Liver (tissue), 8 donors: ENCODE measurements at regions not wholly inside any gene's neighbourhood (a gene's known extent, or its start where the extent isn't known, plus 50 kb on each side); places are given as distances from the start of the nearest gene placed in this dataset.

ENCODE experiments used
- DNase-seq: peaks from one replicate; pipeline ENCODE4 v3.0.0-alpha.2; 2017; ENCODE audit warnings: low spot score
- H3K27ac ChIP-seq, 2 donors: one replicate each; pipeline ENCODE4 v1.7.0; 2013; ENCODE audit warnings: inconsistent platforms in 2 of 2, low read length in 2 of 2, control low read depth in 1 of 2, low read depth in 1 of 2, mild to moderate bottlenecking in 1 of 2
- H3K27me3 ChIP-seq, 4 donors: one replicate each; pipeline versions ENCODE4 v1.6.1 to v1.7.0; 2013; ENCODE audit warnings: low read length in 3 of 4, inconsistent platforms in 1 of 4, mild to moderate bottlenecking in 1 of 4, moderate library complexity in 1 of 4; ENCODE audit not compliant: control insufficient read depth in 4 of 4, insufficient read depth in 4 of 4
- H3K36me3 ChIP-seq, 4 donors: one replicate each; pipeline versions ENCODE4 v1.6.1 to v1.7.0; 2013; ENCODE audit warnings: low read length in 3 of 4, mild to moderate bottlenecking in 3 of 4, low read depth in 1 of 4, moderate library complexity in 1 of 4; ENCODE audit not compliant: control insufficient read depth in 4 of 4, insufficient read depth in 3 of 4
- H3K4me1 ChIP-seq, 4 donors: one replicate each; pipeline versions ENCODE4 v1.6.1 to v1.7.0; 2013; ENCODE audit warnings: low read length in 3 of 4, mild to moderate bottlenecking in 3 of 4, moderate library complexity in 1 of 4; ENCODE audit not compliant: control insufficient read depth in 4 of 4, insufficient read depth in 4 of 4
- H3K4me3 ChIP-seq, 3 donors: one replicate each; pipeline versions ENCODE4 v1.6.1 to v1.7.0; 2013; ENCODE audit warnings: low read length in 3 of 3, control low read depth in 1 of 3, low read depth in 1 of 3, mild to moderate bottlenecking in 1 of 3
- H3K9ac ChIP-seq, 2 donors: one replicate each; pipeline ENCODE4 v1.7.0; 2013; ENCODE audit warnings: low read length in 2 of 2, mild to moderate bottlenecking in 2 of 2, moderate library complexity in 2 of 2, control low read depth in 1 of 2, low read depth in 1 of 2
- H3K9me3 ChIP-seq, 4 donors: one replicate each; pipeline versions ENCODE4 v1.6.1 to v1.7.0; 2013; ENCODE audit warnings: low read length in 3 of 4; ENCODE audit not compliant: control insufficient read depth in 4 of 4
- ATF3 ChIP-seq: IDR thresholded peaks from 2 replicates; pipeline ENCODE4 v1.6.1; 2016; ENCODE audit warnings: antibody characterized with exemption
- CTCF ChIP-seq: fragments of 150-350 bp; IDR thresholded peaks from 2 replicates; pipeline ENCODE4 v1.5.1; 2017; ENCODE audit warnings: improper control_type of control experiment, low read depth, low read length; ENCODE audit not compliant: missing input control
- EGR1 ChIP-seq, 2 donors: IDR thresholded peaks; 2 replicates each; pipeline ENCODE4 v1.6.1; 2016 to 2018; ENCODE audit warnings: antibody characterized with exemption in 2 of 2, low read depth in 2 of 2
- FOXA1 ChIP-seq: IDR thresholded peaks from 2 replicates; pipeline ENCODE4 v1.6.1; 2016; ENCODE audit warnings: antibody characterized with exemption
- GABPA ChIP-seq, 2 donors: IDR thresholded peaks in 1 of 2; conservative IDR thresholded peaks in 1 of 2; 2 replicates each; pipeline ENCODE4 v1.6.1; 2016; ENCODE audit warnings: antibody characterized with exemption in 2 of 2, mild to moderate bottlenecking in 1 of 2, moderate library complexity in 1 of 2
- HNF4A ChIP-seq, 2 donors: conservative IDR thresholded peaks; 2 replicates each; pipeline ENCODE4 v1.6.1; 2016; ENCODE audit warnings: antibody characterized with exemption in 2 of 2, mild to moderate bottlenecking in 2 of 2
- HNF4G ChIP-seq: IDR thresholded peaks from 2 replicates; pipeline ENCODE4 v1.6.1; 2016; ENCODE audit warnings: antibody characterized with exemption
- JUND ChIP-seq, 2 donors: IDR thresholded peaks; 2 replicates each; pipeline ENCODE4 v1.6.1; 2016; ENCODE audit warnings: antibody characterized with exemption in 2 of 2
- NR2F2 ChIP-seq: IDR thresholded peaks from 2 replicates; pipeline ENCODE4 v1.6.1; 2016; ENCODE audit warnings: antibody characterized with exemption
- RAD21 ChIP-seq, 2 donors: IDR thresholded peaks; 2 replicates each; pipeline ENCODE4 v1.6.1; 2016; ENCODE audit warnings: antibody characterized with exemption in 2 of 2, mild to moderate bottlenecking in 2 of 2
- RXRA ChIP-seq, 2 donors: IDR thresholded peaks; 2 replicates each; pipeline ENCODE4 v1.6.1; 2017 to 2018; ENCODE audit warnings: antibody characterized with exemption in 2 of 2, mild to moderate bottlenecking in 1 of 2
- SP1 ChIP-seq: IDR thresholded peaks from 2 replicates; pipeline ENCODE4 v1.6.1; 2018; ENCODE audit warnings: antibody characterized with exemption, mild to moderate bottlenecking
- TAF1 ChIP-seq: conservative IDR thresholded peaks from 2 replicates; pipeline ENCODE4 v1.6.1; 2016; ENCODE audit warnings: antibody characterized with exemption, mild to moderate bottlenecking
- YY1 ChIP-seq: IDR thresholded peaks from 2 replicates; pipeline ENCODE4 v1.6.1; 2016; ENCODE audit warnings: antibody characterized with exemption, mild to moderate bottlenecking
- ZBTB33 ChIP-seq: IDR thresholded peaks from 2 replicates; pipeline ENCODE4 v1.6.1; 2016; ENCODE audit warnings: antibody characterized with exemption
- WGBS: extraction: QIAGEN DNeasy Blood & Tissue Kit; methylation state at CpG from one replicate; pipeline ENCODE4 v1.1.7; 2013; 5-methylcytosine and 5-hydroxymethylcytosine counted together
- TF ChIP-seq, protein P1 (sequence below): IDR thresholded peaks from 2 replicates; pipeline ENCODE4 v1.6.1; 2016; ENCODE audit warnings: antibody characterized with exemption, mild to moderate bottlenecking
- TF ChIP-seq, protein P2 (sequence below): IDR thresholded peaks from 2 replicates; pipeline ENCODE4 v1.6.1; 2016; ENCODE audit warnings: antibody characterized with exemption
- donor health status: healthy.
- donor health status: healthy.
- donor health status: healthy.
- donor health status: healthy.
- donor health status: healthy.

- TF ChIP-seq NR2F2 (no peak), SP1 (no peak), RXRA (IDR thresholded peaks at IDR 0.05) (no peak), FOXA1 (no peak), HNF4A (conservative IDR thresholded peaks at IDR 0.05) (no peak), TAF1 (no peak), EGR1 (IDR thresholded peaks at IDR 0.05; ENCODE audit: low read depth in 2 of 2) (no peak), YY1 (no peak), JUND (IDR thresholded peaks at IDR 0.05) (no peak), CTCF (no peak), RAD21 (IDR thresholded peaks at IDR 0.05) (no peak), ZBTB33 (no peak), HNF4G (no peak), GABPA (IDR thresholded peaks at IDR 0.05 in 1 of 2, conservative IDR thresholded peaks at IDR 0.05 in 1 of 2) (no peak), ATF3 (no peak)
- TF ChIP-seq, protein P1, sequence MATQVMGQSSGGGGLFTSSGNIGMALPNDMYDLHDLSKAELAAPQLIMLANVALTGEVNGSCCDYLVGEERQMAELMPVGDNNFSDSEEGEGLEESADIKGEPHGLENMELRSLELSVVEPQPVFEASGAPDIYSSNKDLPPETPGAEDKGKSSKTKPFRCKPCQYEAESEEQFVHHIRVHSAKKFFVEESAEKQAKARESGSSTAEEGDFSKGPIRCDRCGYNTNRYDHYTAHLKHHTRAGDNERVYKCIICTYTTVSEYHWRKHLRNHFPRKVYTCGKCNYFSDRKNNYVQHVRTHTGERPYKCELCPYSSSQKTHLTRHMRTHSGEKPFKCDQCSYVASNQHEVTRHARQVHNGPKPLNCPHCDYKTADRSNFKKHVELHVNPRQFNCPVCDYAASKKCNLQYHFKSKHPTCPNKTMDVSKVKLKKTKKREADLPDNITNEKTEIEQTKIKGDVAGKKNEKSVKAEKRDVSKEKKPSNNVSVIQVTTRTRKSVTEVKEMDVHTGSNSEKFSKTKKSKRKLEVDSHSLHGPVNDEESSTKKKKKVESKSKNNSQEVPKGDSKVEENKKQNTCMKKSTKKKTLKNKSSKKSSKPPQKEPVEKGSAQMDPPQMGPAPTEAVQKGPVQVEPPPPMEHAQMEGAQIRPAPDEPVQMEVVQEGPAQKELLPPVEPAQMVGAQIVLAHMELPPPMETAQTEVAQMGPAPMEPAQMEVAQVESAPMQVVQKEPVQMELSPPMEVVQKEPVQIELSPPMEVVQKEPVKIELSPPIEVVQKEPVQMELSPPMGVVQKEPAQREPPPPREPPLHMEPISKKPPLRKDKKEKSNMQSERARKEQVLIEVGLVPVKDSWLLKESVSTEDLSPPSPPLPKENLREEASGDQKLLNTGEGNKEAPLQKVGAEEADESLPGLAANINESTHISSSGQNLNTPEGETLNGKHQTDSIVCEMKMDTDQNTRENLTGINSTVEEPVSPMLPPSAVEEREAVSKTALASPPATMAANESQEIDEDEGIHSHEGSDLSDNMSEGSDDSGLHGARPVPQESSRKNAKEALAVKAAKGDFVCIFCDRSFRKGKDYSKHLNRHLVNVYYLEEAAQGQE: no peak
- TF ChIP-seq, protein P2, sequence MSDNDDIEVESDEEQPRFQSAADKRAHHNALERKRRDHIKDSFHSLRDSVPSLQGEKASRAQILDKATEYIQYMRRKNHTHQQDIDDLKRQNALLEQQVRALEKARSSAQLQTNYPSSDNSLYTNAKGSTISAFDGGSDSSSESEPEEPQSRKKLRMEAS: no peak
- no peak for DNase-seq
- no peaks in the 10 kb centered on the region for H3K4me1 ChIP-seq
- no peak overlapping the region for H3K4me3 ChIP-seq
- no peak overlapping the region for H3K9ac ChIP-seq
- 61% methylated on average over 1 of the region's 1 CpG for WGBS
- H3K36me3 ChIP-seq: no peaks in the 10 kb centered on the region
- no peaks in the 10 kb centered on the region for H3K9me3 ChIP-seq
- H3K27me3 ChIP-seq: no peaks in the 10 kb centered on the region
- H3K27ac ChIP-seq: no peak overlapping the region
Measured at GRCh38 chr3:107870096-107870495, 220.7 kb downstream of the CD47 start.

- DNase-seq: no peak
- H3K4me1 ChIP-seq: no peaks in the 10 kb centered on the region
- H3K27ac ChIP-seq: no peak overlapping the region
- no peak overlapping the region for H3K9ac ChIP-seq
- no peaks in the 10 kb centered on the region for H3K9me3 ChIP-seq
- H3K27me3 ChIP-seq: no peaks in the 10 kb centered on the region
- H3K36me3 ChIP-seq: no peaks in the 10 kb centered on the region
- TF ChIP-seq NR2F2: no peak
- TF ChIP-seq, protein P2: no peak
- no peak overlapping the region for H3K4me3 ChIP-seq
Measured at GRCh38 chr3:107868449-107868848, 222.4 kb downstream of the CD47 start.
